DOHH2 (cell line): ENCODE measurements at regions not wholly inside any gene's neighbourhood (a gene's known extent, or its start where the extent isn't known, plus 50 kb on each side); places are given as distances from the start of the nearest gene placed in this dataset.

ENCODE experiments used
- CTCF ChIP-seq: fragments of 200-600 bp; sonication (generic); IDR thresholded peaks from one replicate; pipeline ENCODE4 v1.5.1; 2014; ENCODE audit warnings: antibody characterized with exemption, mild to moderate bottlenecking, low read depth, low read length; ENCODE audit not compliant: poor library complexity, severe bottlenecking
- EZH2phosphoT487 ChIP-seq: fragments of 200-600 bp; sonication (generic); IDR thresholded peaks from 2 replicates; pipeline ENCODE4 v1.6.1; 2017; ENCODE audit warnings: borderline replicate concordance, mild to moderate bottlenecking, antibody characterized with exemption, low read length, moderate library complexity, mixed read lengths

- no peak for TF ChIP-seq CTCF
- TF ChIP-seq EZH2phosphoT487, result no peak
Observed at GRCh38 chr18:22064581-22064980, 104.8 kb upstream of the GATA6 start.
